NCI-H1694 (cell line): ENCODE measurements at regions not wholly inside any gene's neighbourhood (a gene's known extent, or its start where the extent isn't known, plus 50 kb on each side); places are given as distances from the start of the nearest gene placed in this dataset.
"Not testable (repeated sequence)": the region's sequence is repeated elsewhere in the genome, so short reads cannot be mapped to it uniquely, and the experiment has no call there.

Source experiments
- DNase-seq: peaks from one replicate; lab custom pipeline; 2025; lab: John Stamatoyannopoulos, UW

DNA sequence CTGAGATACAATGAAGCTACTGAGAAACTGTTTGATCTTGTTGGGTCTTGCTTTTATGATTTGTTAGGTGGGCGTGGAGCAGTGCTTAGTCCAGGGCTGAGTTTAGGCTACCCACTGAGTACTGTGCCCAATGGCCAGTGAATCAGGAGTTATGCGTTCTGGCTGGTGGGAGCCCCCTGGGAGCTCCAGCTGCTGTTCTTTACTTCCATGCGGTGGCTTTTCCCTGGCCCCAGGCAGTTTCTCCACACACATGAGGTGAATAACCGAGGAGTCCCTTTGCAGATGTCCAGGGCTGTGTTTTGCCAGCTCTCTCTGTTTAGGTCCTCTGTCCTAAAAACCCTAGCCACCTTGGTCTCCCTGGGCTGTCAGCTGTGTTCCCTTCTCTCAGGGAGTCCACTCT, 106.5 kb downstream of the KLF13 start:
- no peak for DNase-seq

DNA sequence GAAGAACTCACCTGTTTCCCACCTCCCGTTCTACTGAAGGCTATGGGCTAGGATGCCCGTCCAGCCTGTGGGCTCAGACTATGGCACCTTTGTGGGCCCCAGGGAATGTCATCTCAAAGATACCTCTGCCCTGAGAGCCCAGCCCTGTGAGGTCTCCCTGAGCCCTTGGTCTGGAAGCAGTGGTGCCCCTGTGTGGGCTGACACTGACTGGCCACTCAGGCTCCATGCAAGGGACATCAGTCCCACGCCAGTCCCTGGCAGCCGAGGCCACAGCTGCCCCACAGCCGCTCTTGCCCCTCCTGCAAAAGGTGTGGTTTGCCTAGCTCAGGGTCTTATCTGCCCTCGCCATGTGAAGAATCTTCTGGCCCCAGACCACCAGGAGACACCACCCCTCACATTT, 106.9 kb downstream of the KLF13 start:
- no peak for DNase-seq

DNA sequence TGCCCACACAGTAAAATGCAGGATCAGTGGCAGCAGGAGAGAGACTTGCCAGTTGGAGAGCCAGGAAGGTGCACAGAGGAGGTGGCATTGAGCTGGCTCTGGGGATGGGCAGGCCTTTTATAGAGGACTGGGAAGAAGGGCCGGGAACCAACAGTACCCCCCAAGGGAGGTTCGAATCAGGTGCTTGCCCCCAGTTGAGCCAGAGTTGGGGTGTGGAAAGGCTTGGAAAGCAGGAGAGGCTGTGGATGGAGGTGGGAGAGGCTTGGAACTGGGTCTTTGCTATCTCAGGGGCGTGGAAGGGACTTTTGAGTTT, 107.6 kb downstream of the KLF13 start:
- DNase-seq, result no peak

DNA sequence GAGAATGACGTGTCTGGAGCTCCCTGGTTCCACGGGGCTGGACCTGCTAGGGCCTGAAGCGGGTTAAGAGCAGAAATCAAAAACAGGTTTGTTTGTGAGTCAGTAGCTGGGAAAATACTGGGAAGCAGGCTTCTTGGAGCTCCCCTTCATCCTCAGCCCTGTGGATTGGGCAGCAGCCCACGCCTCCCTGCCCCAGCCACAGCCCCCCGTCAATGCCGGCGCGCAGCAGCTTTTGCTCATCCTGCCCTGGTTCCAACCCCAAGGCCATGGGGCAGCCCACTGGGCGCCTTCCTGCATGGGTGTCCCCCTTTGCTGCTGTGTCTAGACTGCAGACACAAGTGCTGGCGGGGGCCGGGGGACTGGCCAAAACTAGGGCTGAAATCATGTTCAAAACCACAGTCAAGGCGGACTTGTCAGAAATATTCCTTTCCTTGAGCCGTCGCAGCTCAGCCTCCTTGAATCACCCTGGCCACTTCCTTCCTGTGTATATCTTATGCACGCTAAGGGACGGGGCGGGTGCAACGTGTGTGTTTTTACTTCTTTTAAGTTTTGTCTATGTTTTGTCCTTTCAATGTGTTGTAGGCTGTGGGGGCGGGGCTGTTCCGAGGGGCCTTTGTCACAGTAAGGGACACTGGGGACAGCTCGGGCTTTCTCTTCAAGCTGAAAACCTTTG, 108.1 kb downstream of the KLF13 start:
- no peak for DNase-seq

DNA sequence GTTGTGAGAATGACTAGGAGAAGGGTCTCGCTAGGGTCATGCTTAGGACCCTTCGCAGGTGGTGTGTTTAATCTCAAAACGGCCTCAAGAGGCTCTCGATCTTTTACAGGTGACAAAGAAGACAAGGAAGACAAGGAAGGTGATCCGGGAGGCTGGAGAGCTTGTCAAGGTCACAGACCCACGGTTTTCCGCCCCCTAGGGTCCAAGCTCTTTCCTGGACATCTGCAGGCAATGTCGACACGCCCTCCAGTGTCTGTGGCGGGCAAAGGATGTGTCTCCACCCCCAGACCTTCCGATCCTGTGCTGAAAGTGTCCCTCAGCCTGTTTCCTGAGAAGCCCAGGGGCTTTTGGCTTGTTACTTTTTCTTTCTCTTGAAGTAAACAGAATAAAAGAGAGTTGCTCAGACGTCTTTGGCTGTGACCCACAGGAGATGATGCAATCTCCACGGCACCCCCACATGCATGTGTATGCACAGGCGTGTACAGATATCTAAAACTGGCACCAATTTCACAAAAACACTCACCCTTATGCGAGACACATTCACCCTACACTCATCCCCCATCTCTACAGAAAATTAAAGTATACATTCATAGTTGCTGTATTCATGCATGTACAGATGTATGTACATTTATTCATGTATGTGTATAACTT, 108.8 kb downstream of the KLF13 start:
- no peak for DNase-seq

DNA sequence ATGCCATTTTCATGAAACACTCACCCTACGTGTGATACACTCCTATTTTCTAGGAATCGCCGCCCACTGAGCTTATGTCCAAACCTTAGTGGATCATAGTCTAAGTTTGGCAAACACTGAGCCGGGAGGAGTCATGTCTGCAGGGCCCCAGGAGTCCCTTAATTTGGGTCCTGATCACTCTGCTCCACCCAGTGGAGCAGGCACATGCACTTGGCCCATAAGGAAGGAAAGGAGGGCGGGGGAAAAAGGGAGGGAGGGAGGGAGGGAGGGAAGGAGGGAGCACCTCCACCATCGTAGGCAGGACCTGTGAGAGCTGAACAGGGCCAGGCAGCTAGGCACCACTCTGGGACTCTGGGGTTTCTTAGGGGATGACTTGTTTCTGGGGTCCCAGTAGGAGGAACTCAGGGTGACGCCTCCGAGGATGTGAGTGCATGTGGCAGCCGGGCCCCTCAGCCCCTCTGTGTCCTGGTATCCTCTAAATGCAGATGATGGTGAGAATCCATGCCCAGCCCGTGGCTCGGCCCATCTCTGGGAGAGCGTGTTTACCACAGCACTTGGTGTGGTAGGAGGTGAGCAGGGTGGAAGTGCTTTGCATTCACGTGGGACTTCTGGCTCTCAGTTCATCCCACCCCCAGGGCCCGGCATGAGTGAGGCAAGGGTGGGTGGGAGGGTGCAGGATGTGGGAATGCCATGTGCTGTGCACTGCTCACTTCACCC, 109.4 kb downstream of the KLF13 start:
- no peak for DNase-seq

DNA sequence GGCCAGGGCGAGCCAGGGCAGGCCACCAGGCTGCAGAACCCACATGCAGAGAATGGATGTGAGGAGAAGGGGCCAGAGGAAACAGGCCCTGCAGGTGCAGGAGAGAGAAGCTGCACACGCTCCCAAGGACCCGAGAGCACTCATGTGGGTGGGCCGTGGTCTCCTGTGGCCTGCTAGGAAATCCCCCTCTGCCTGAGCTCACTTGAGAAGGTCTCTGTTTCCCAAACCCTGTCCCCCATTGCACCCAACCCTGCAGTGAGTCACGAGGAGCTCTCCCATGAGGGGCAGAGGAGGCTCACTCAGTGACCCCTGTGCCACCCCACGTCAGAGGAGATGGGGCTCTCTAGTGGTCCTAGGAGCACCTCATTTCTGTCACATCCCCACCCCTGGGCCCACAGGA, 111.1 kb downstream of the KLF13 start:
- no peak for DNase-seq

DNA sequence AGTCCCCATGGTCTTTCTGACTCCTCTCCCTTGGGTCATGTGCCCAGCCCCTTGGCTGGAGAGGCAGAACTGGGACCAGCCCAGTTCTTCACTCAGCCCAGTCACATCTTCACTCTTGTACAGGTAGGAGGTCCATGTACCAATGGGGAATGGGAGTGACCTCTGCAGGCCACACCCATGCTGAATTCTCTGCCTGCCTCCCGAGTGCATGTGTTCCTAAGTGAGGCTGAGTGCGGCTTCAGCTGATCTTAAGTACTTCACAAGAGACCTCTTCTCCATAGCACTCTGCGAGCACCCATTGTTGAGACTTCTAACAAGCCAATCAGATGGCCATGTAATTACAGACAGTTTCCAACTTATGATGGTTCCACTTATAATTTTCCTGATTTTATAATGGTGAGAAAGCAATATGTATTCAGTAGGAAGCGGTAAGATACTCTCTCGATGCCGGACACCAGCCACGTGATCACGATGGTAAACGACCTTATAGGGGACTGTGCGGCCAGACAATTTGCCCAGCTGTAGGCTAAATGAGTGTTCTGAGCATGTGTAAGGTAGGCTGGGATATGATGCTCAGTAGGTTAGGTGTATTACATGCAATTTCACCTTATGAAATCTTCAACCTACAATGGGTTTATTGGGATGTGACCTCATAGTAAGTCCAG, 112.1 kb downstream of the KLF13 start:
- no peak for DNase-seq

DNA sequence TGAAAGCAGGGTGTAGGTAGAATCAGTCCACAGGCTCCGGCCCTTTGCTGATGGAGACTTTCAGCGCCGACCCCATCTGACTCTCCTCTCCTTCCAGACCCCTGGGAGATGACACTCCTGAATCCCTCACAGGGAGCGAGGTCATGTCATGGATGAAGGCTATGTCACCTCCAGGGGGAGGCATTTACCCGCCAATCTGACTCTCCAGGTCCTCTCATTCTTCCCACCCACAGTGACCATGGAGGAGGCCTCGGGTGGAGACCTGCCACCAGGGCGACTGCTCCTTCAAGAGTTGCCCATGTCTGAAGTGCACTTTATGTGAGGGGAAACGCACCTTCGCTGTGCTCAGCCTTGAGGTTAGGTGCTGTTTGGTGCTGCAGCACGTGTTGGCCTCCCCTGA, 112.7 kb downstream of the KLF13 start:
- DNase-seq, result no peak

DNA sequence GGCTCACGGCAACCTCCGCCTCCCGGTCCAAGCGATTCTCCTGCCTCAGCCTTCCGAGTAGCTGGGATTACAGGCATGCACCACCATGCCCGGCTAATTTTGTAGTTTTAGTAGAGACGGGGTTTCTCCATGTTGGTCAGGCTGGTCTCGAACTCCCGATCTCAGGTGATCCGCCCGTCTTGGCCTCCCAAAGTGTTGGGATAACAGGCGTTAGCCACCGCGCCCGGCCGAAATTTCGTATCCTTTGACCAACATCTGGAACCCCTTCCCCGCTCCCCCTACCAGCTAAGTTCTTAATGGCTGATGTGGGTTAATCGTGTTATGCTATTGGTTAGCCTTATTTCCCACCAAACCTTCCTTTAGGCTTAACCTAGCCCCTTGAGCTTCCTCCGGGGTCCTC, 113.6 kb downstream of the KLF13 start:
- not testable (repeated sequence) for DNase-seq

DNA sequence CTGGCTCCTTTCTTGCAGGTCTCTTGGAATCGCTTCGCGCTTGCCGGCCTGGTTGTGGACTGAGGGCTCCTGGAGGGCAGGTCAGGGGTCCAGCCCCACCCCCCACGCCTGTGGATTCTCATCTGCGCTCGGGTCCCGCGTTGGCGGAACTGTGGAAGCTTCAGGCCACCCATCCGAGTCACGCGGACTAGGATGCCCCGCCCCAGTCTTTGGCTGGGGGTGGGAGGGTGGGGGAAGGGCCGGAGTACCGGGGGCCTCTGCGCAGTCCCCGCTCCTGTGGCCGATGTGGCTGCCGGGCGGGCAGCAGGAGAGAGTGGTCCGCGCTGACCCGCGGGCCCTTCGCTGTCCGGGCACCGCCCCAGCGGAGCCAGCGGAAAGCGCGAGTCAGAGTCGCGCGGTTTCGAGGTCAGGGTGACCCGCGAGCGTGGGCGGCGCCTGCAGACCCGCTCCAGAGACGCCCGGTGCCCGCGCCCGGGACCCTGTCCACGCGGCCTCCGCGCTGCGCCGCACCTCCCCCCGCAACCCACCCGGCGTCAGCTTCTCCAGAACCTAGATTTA, 114.2 kb downstream of the KLF13 start:
- DNase-seq, result no peak

DNA sequence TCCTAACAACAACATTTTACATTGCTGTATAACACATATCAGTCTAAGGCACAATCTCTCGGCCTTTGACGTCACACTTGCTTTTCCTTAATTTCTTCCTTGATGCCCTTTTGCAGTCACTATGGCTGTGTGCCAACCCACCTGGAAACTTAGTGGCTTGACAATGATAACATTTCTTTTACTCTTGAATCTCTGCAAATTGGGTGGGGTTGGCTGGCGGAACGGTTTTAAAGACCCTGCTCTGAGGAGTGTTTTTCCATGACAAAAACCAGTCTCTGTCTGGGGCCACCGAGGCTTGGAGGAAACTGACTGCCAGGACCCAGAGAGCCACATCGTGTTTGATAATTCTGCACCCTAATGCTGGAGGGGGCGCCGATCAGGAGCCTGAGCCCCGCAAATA, 115.6 kb downstream of the KLF13 start:
- no peak for DNase-seq

DNA sequence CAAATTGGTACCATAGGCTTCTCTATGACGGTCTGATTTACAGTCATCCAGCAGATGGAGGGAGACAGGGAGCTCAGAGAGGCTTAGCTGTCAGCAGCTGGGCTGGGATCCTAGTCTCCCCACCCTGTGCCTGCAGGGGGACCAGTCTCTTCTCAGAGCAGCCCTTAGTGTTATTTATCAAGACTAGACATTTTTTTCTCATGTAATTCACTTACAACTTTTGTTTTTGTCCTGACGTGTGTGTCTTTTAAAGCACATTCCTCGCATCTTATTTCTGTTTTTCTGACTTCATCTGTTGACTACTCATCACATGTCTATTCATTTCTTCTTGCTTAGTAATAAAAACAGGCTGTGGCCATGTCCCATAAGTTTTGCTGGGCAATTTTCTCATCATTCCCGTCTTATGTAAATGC, 116.1 kb downstream of the KLF13 start:
- DNase-seq, result peak; percentile 16

DNA sequence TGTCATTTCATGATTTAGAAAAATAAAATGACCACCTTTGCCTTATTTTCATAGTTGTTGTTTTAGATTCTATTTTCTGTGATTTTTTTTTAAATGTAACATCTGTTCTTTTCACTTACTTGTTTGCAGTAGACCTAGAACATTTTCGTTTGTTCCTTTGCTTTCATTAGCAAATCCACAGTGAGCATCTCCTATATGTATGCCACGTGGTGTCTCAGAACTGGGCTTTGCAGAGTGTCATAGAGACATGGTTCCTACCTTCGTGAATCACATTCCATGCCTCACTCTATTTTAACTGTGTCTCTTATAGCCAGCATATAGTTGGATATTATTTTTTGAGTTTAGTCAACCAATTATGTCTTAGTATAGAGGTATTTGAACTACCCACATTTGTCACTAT, 118.2 kb downstream of the KLF13 start:
- no peak for DNase-seq

DNA sequence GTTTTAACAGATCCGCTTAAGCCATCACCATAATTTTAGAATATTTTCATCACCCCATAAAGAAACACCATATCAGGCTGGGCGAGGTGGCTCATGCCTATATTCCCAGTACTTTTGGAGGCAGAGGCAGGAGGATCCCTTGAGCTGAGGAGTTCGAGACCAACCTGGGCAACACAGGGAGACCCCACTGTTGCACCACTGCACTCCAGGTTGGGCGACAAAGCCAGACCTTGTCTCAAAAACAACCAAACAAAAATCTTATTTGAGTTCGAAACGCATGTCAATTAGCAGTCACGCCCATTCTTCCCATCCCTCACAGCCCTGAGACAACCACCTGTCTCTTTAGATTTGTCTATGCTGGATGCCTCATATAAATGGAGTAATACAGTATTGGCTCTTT, 119.9 kb downstream of the KLF13 start:
- no peak for DNase-seq

DNA sequence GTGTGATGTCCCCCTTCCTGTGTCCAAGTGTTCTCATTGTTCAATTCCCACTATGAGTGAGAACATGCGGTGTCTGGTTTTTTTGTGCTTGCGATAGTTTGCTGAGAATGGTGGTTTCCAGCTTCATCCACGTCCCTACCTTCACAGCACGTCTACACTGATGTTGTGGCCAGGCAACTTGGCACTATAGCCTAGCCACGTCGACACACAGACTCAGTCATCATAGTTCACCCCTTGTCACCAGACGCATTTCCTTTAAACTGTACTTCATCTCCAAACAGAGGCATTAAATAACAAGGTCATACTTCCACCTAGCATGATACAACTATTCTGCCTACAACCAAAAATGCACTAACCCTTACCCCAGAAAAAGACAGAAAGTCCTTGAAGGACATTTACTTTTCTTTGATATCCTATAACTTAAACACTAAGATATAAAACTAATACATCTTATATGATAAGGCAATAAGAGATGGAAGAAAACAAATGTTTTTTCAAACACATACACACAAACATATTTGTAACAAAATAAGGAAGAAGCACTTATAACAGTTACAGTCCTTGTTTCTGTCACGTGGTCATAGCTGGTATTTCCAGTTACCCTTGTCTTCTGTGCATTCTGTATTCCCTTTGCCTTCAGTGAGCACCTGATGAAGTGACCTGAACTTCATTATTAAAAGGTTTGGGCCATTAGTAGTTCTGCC, 121.4 kb downstream of the KLF13 start:
- no peak for DNase-seq

DNA sequence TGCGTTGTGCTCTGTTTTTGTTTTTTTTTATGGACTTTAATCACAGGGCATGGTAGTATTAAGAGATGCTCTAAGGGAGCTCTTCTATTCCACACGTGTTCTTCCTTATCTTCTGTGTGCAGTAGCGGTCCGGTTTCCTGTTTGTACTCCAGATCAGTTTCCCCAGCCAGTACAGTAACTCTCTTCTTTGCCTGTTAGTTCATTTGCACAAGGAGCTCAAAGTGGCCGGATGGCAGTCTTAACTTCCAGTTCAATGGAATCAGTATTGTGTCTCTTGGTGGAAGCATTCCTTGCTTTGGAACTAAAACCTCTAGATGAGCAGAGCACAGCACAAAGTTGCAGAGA, 122.0 kb downstream of the KLF13 start:
- no peak for DNase-seq

DNA sequence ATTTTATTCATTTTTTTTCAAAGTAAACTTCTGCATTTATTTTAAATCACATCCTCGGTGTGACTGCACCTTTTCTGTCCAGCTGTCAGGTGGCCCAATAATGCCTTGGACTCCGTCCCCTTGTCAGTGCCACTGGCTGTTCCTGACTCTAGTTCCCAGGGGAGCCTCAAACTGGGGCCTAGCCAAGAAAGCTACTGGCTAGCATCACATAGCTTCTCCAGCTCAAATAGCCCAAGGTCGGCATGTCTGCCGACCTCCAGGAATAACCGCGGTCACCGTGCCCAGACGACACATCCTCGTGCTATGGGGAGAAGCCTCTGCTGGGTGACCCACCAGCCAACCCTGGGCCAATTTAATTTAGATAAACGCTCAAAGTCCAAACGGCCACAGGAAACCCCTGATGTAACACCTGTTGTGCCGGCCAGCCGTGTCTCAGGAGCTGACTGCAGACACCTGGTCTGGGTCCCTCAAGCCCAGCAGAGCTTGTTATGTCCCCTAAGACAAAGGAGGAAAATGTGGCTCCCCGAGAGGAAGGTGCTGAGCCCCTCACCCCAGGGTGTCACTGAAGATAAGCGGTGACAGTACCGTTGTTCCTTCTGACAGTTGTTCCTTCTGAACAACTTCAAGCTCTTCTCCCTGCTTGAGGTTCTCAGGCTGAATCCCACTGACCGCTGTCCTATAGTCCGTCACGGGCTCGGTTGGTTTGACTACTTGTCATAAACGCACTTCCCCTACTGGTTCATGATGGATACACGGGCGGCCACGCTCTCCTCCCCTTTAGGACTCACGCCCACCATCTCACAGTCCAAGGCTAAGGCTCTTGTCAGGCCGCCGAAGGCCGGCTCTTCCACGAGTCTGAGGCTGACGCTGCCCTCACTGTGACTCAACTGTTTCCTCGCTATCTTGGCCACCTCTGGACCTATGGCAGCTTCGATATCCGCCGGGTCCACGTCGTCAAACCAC, 126.2 kb downstream of the KLF13 start:
- no peak for DNase-seq

DNA sequence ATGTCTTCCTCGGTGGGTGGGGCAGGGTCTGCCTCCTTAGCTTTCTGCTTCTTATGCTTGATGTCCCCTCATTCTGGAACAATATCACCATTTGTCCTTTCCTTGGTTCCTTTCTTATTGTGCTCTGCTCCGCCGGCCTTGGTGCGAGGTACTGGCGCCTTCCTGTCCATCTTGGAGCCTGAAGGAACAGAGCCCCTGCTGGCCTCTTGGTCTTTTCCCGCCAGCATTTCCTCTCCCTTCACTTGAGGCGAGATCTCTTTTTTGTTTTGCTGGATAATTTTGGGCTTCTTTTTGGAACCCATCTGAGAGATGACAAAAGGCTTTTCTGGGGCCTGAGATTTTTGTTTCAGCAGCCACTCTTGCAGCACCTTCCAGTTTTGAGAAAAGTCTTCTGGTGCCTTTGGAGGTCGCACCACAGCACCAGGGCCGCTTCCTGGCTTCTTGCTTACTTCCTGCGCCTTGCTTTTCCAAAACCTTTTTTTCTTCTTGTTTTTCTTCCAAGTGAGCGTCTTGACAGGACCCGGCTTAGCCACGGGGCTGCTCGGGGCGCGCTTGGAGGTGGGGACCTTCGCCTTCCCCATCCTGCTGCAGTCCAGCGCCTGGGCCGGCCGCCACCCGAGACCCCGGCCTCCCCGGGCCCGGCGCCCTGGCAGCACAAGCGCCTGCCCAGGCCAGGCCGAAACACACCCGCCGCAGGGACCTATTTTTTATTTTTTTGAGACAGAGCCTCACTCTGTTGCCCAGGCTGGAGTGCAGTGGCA, 127.1 kb downstream of the KLF13 start:
- DNase-seq, result no peak

DNA sequence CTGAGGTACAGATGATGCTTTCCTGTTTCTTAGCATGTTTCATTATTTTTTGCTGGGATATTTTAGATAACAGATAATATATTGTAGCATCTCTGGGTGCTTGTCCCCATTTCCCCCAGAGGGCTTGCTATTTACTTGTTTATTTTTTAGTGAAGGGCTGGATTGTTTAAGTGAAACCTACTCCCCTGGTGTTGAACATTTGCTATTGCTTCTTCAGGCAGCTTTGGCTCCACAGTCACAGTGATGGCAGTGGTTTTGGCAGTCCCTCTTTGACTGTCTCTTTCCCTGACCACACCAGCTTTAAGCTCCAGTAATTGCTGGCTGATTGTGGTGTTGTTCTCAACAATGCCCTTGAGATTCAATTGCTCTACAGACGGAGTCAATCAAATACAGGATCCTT, 128.9 kb downstream of the KLF13 start:
- no peak for DNase-seq
